ENCODE measurements at regions not wholly inside any gene's neighbourhood (a gene's known extent, or its start where the extent isn't known, plus 50 kb on each side); places are given as distances from the start of the nearest gene placed in this dataset.

GRCh38 chr10:44591911-44592310 is 207.0 kb upstream of the CXCL12 start:
- TF ChIP-seq CTCF (IDR thresholded peaks at IDR 0.05) (no peak), POLR2A (IDR thresholded peaks at IDR 0.05) (no peak)

All from thyroid gland (tissue), 4 donors.